CD4-positive, alpha-beta T cell treated with Interleukin-2 at 100 ng/mL for 4 hours (primary cell): ENCODE measurements at regions not wholly inside any gene's neighbourhood (a gene's known extent, or its start where the extent isn't known, plus 50 kb on each side); places are given as distances from the start of the nearest gene placed in this dataset.
"Not testable (repeated sequence)": the region's sequence is repeated elsewhere in the genome, so short reads cannot be mapped to it uniquely, and the experiment has no call there.

Source experiments
- DNase-seq: peaks from one replicate; pipeline ENCODE4 v3.0.0-alpha.2; 2020; ENCODE audit warnings: low spot score

DNA sequence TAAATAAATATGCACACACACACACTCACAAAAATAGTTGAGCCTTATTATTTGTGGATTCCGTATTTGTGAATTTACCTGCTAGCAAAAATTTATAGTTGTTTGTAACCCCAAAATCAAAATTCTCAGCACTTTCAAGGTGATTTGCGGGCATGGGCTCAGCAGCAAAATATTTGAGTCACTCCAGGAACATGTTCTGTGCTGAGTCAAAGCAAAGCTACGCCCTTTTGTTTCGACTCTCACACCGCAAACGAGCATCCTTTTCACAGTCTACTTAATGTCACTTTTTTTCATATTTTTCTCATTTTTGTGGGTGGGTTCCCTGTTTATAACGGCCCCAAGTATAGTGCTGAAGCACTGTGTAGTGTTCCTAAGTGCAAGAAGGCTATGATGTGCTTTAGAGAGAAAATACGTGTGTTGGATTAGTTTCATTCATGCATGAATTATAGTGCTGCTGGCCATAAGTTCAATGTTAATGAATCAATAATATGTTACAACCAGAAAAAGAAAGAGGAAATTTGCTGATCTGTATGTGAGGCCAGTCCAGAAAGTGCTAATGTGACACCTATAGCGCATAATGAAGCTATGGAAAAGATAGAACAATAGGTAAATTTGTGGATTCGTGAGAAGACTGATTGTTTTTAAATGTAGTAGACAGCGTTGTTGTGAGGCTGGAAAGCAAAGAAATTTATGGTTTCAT is 723.2 kb upstream of the AGA start:
- no peak for DNase-seq

DNA sequence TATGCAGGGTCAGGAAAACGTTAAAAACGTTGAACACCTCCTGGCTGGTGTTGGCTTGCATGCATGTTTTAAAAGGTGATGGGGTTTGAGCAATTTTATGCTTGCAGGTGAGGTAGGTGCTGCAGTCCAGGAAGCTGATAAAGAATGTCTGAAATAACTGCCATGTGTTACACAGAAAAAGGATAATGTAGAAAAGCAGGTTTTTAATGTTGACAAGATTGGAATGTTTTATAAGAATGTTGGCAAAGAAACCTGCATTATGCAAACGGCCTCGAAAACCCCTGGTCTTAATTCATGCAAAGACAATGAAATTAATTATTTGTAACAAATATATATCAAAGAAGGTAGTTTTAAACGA is 723.7 kb upstream of the AGA start:
- DNase-seq, result no peak

GRCh38 chr4:178173771-178174170 is 731.5 kb upstream of the AGA start:
- no peak for DNase-seq

- DNase-seq, result no peak
Observed at GRCh38 chr4:178174756-178175155, 732.5 kb upstream of the AGA start.

DNA sequence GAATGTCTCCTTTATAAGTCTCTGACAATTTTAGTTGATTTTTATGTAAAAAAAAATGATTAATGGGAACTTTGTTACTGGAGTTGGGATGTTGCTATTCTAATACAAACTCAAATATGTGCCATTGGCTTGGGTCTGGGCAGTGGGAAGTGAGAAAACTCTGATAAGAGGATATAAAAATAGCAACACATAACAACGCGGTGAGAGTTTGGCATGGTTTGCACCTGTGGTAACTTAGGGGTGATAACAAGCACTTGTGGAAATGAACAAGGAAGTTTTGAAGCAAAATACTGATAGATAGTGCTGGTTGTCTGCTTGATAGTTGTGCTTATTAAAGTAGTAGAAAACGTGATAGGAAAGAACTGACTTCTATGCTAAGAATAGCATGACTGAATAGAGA is 743.3 kb upstream of the AGA start:
- no peak for DNase-seq

DNA sequence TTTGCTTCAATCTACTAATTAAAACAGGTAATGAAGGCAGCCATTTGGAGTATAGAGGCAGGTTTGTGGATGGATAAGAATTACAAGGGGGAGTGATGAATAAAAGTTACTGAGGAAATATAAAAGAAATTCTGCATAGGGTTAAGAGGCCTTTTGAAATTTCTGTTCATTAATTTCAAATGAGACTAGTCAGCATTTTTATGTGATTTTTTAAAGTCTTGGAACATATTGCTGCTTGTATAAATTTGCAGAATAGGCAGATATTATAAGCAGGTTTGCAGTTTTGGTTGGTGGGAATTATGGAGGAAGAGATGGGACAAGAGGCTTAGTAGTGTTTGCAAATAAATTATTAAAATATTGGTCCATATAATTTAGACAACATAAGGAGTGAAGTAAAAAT is 750.4 kb upstream of the AGA start:
- DNase-seq, result no peak

DNA sequence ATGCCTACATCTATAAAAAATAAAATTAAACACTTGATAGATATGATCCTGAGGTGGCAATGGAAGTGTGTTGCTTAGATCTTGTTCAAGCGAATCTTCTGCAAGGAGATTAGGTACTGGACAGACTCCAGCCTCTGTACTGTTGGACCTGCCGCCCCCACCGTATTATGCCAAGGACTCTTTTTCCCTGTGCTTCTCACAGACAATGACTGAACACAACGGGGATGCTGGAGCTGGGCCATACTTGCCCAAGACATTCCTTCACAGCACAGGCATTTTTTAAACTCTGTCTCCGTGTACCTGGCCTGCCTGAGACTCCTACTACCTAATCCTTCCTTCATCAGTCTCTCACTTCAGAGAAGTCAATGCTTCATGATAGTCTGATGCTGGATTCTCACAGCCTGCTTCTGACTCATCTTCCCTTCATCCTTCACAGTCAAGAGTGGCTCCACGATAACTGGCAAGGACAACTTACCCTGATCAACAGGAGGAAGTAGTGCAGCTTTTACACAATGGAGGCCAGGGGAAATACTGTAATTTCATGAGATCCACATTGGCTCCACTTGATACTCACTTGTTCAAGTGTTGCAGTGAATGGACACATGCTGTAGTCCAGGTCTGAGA is 754.6 kb upstream of the AGA start:
- no peak for DNase-seq

- DNase-seq, result no peak
Observed at GRCh38 chr4:178198691-178199090, 756.5 kb upstream of the AGA start.

GRCh38 chr4:178202422-178202821 is 760.2 kb upstream of the AGA start:
- DNase-seq, result no peak

DNA sequence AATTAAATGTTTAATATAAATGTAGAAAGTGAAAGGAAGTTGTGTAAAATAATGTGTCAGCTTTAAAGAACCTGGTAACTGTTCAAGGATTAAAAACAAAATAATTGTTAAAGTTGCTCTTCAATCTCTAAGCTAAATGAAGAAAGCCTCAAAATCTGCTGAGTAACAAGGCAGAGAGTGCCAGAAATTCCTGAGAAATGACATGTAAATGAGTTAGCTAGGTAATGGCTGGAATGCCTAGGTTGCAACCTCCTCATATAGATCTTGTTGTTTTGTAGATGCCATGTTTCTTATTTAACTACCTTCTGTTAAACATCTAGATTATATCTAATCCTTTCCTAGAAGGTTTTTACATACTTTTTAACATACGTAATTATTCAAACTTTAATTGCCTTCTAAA is 763.6 kb upstream of the AGA start:
- no peak for DNase-seq

- DNase-seq, result no peak
Observed at GRCh38 chr4:178215309-178215708, 773.1 kb upstream of the AGA start.

GRCh38 chr4:178215763-178216162 is 773.5 kb upstream of the AGA start:
- DNase-seq, result no peak

DNA sequence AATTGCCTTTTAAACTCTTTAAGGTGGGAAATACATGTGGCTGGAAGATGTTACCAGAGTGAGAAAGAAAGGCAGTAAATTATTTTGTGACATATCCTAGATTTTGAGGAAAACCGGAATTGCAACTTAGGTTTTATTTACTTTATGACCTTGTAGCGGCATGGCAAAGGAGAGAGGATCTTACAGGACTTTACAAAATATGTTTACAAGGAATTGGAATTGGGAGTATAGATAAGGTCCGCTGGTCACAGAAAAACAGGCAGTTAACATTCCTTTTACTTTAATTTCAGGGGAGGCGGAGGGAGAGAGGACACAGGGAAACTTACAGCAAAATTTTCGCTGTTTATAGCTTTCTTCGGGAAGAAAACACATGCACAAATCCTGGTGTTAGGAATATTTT is 784.2 kb upstream of the AGA start:
- DNase-seq, result not testable (repeated sequence)

DNA sequence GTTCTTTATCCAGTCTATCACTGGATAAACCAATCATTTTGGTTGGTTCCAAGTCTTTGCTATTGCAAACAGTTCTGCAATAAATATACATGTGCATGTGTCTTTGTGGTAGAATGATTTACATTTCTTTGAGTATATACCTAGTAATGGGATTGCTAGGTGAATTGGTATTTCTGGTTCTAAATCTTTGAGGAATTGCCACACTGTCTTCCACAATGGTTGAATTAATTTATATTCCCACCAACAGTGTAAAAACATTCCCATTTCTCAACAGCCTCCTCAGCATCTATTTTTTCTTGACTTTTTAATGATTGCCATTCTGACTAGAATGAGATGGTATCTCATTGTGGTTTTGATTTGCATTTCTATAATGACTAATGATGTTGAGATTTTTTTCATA is 791.7 kb upstream of the AGA start:
- DNase-seq, result no peak

- DNase-seq, result no peak
Observed at GRCh38 chr4:178240891-178241290, 798.7 kb upstream of the AGA start.

- no peak for DNase-seq
Observed at GRCh38 chr4:178241601-178242118, 799.4 kb upstream of the AGA start.

DNA sequence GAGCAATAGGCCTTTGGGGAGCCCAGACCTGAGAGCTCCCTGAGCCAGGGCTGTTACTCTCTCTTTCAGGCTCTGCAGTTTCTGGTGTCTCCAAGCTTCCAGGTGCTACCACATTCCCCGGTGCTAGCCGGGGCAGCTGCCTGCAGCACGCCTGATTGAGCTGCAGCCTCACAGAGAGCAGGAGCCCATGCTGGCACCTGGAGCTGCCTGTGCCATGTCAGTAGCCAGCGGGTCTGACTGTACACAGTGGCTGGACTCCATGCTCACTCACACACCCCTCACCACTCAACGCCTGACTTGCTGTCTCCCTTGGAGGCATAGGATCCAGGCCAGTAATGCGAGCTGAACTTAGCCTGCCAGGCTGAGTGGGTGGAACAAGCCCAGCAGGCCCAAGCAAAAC is 800.4 kb upstream of the AGA start:
- DNase-seq, result no peak

GRCh38 chr4:178244785-178245184 is 802.5 kb upstream of the AGA start:
- DNase-seq, result no peak

DNA sequence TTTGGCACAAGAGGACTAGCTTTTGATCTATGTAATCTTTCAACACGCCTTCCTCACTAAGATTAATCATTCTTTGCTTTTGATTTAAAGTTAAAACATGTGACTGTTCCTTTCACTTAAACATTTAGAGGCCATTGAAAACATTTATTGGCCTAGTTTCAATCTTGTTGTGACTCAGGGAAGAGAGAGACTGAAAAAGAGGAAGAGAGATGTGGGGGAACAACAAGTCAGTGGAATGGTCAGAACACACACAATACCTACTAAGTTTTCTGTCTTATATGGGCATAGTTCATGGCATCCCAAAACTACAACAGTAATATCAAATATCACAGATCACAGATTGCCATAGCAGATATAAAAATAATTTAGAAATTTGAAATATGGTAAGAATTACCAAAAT is 812.9 kb upstream of the AGA start:
- no peak for DNase-seq

GRCh38 chr4:178258603-178259002 is 816.4 kb upstream of the AGA start:
- DNase-seq, result no peak

DNA sequence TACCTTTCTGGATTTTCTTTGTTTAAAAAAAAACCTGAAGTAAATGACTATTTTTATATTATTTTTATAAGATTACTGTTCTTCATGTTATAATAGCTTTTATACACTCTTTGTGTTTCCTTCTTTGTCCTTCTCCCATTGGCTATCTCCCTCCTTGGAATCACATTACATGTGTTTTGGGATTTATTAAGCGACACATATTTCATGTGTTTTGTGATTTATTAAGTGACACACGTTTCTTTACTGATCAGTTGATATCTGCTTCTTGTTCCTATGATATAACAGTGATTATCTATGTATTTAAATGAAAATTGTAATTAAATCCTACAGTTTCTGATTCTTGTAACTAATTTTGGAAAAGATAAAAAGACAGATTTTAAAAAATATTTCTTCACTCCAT is 817.3 kb upstream of the AGA start:
- no peak for DNase-seq

- DNase-seq, result no peak
Observed at GRCh38 chr4:178264001-178264400, 821.8 kb upstream of the AGA start.

DNA sequence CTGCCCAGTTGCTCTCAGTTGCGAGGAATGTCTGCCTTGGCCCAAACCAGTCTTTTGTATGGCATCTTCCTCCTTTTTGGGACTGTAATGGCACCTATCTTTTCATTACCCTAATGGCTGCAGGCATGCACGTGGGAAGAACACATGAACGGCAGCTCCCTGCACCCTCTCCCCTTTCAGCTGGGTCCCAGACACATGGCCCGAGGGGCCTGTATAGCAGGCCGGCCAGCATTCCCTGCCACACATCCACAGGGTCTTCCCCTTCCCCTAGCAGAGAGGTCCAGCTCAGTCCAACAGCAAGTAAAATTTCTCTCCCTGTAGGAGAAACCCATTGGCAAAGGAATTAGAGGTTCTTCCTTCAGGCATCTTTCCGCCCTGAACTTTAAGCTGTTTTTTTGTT is 829.1 kb upstream of the AGA start:
- DNase-seq, result no peak

- DNase-seq, result no peak
Observed at GRCh38 chr4:178273168-178273567, 830.9 kb upstream of the AGA start.
